ENCODE measurements at regions not wholly inside any gene's neighbourhood (a gene's known extent, or its start where the extent isn't known, plus 50 kb on each side); places are given as distances from the start of the nearest gene placed in this dataset.

DNA sequence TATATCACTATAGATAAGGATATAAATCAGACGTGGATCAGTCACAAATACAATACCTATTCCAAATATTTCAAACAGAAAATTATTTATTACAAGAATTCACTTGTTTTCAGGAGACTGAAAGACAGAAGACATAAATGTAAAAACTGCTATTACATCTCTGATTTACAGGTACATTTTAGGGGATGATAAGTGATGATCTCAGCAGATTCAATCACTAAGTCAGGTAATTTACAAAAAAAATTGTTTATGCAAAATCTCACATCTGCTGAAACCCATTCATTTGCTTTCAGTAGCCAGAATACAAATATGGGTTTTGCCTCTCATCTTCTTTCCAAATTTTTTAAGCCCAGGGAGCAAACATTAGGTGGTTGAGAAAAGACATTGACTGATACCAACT is 1648.4 kb upstream of the RAG2 start:
- TF ChIP-seq EZH2 (IDR thresholded peaks at IDR 0.05) (no peak), CEBPB (IDR thresholded peaks at IDR 0.05; ENCODE audit: low read depth) (no peak), POLR2AphosphoS5 (IDR thresholded peaks at IDR 0.05; ENCODE audit: low read depth, low read length) (no peak), YY1 (IDR thresholded peaks at IDR 0.05; ENCODE audit: extremely low read depth, insufficient replicate concordance, low read depth, low read length) (no peak), POLR2A (IDR thresholded peaks at IDR 0.05; ENCODE audit: borderline replicate concordance, extremely low read depth, insufficient read depth, insufficient read length) (no peak), EZH2phosphoT487 (IDR thresholded peaks at IDR 0.05; ENCODE audit: borderline replicate concordance) (no peak), TCF7L2 (IDR thresholded peaks at IDR 0.05; ENCODE audit: borderline replicate concordance, extremely low read depth, insufficient read depth, insufficient read length) (no peak), ZFX (IDR thresholded peaks at IDR 0.05) (no peak), SRF (IDR thresholded peaks at IDR 0.05; ENCODE audit: low read depth) (no peak), RAD21 (IDR thresholded peaks at IDR 0.05; ENCODE audit: low read depth) (no peak), SIN3A (IDR thresholded peaks at IDR 0.05; ENCODE audit: low read depth) (no peak)
- TF ChIP-seq, protein P1, sequence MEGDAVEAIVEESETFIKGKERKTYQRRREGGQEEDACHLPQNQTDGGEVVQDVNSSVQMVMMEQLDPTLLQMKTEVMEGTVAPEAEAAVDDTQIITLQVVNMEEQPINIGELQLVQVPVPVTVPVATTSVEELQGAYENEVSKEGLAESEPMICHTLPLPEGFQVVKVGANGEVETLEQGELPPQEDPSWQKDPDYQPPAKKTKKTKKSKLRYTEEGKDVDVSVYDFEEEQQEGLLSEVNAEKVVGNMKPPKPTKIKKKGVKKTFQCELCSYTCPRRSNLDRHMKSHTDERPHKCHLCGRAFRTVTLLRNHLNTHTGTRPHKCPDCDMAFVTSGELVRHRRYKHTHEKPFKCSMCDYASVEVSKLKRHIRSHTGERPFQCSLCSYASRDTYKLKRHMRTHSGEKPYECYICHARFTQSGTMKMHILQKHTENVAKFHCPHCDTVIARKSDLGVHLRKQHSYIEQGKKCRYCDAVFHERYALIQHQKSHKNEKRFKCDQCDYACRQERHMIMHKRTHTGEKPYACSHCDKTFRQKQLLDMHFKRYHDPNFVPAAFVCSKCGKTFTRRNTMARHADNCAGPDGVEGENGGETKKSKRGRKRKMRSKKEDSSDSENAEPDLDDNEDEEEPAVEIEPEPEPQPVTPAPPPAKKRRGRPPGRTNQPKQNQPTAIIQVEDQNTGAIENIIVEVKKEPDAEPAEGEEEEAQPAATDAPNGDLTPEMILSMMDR (IDR thresholded peaks at IDR 0.05 in 2 of 3, conservative IDR thresholded peaks at IDR 0.05 in 1 of 3; ENCODE audit: borderline replicate concordance in 1 of 3, insufficient read depth in 1 of 3, low read depth in 2 of 3, low read length in 2 of 3): no peak
- TF ChIP-seq, protein P2, sequence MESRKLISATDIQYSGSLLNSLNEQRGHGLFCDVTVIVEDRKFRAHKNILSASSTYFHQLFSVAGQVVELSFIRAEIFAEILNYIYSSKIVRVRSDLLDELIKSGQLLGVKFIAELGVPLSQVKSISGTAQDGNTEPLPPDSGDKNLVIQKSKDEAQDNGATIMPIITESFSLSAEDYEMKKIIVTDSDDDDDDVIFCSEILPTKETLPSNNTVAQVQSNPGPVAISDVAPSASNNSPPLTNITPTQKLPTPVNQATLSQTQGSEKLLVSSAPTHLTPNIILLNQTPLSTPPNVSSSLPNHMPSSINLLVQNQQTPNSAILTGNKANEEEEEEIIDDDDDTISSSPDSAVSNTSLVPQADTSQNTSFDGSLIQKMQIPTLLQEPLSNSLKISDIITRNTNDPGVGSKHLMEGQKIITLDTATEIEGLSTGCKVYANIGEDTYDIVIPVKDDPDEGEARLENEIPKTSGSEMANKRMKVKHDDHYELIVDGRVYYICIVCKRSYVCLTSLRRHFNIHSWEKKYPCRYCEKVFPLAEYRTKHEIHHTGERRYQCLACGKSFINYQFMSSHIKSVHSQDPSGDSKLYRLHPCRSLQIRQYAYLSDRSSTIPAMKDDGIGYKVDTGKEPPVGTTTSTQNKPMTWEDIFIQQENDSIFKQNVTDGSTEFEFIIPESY (IDR thresholded peaks at IDR 0.05; ENCODE audit: extremely low read depth, insufficient replicate concordance, low read length): no peak
